ENCODE measurements at regions not wholly inside any gene's neighbourhood (a gene's known extent, or its start where the extent isn't known, plus 50 kb on each side); places are given as distances from the start of the nearest gene placed in this dataset.

DNA sequence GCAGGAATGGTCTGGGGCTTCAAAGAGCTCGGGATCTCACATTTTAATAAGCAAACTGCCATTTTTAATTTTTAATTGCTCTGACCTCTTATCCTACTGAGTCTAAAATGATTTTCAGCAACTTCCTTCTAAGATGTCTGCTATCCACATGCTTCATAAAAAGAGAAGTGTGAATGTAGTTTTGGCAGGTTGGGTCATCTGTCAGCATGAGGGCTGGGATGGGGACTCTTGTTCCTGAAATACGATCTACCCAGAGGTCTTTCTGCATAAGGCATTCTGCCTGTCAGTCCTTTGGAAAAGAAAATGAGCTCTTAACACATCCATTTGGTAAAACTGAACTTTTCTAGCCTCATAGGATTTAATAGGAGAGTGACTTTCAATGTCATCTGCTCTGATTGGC, 252.8 kb upstream of the APCDD1 start:
- TF ChIP-seq, protein P1, sequence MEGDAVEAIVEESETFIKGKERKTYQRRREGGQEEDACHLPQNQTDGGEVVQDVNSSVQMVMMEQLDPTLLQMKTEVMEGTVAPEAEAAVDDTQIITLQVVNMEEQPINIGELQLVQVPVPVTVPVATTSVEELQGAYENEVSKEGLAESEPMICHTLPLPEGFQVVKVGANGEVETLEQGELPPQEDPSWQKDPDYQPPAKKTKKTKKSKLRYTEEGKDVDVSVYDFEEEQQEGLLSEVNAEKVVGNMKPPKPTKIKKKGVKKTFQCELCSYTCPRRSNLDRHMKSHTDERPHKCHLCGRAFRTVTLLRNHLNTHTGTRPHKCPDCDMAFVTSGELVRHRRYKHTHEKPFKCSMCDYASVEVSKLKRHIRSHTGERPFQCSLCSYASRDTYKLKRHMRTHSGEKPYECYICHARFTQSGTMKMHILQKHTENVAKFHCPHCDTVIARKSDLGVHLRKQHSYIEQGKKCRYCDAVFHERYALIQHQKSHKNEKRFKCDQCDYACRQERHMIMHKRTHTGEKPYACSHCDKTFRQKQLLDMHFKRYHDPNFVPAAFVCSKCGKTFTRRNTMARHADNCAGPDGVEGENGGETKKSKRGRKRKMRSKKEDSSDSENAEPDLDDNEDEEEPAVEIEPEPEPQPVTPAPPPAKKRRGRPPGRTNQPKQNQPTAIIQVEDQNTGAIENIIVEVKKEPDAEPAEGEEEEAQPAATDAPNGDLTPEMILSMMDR (IDR thresholded peaks at IDR 0.05; ENCODE audit: poor library complexity) = no peak
- TF ChIP-seq EZH2 (IDR thresholded peaks at IDR 0.05; ENCODE audit: borderline replicate concordance) = no peak
- no peak for TF ChIP-seq EZH2phosphoT487 (IDR thresholded peaks at IDR 0.05; ENCODE audit: low read depth, severe bottlenecking, unreplicated experiment)

Measured in hepatocyte (in vitro differentiated cells).